HAP-1 (cell line): ENCODE measurements at regions not wholly inside any gene's neighbourhood (a gene's known extent, or its start where the extent isn't known, plus 50 kb on each side); places are given as distances from the start of the nearest gene placed in this dataset.
"Not testable (repeated sequence)": the region's sequence is repeated elsewhere in the genome, so short reads cannot be mapped to it uniquely, and the experiment has no call there.

ENCODE experiments used
- DNase-seq, 2 experiments: peaks; one replicate each; pipeline ENCODE4 v3.0.0-alpha.2; 2016 to 2020; ENCODE audit warnings: low spot score in 2 of 2
- H3K27me3 ChIP-seq: fragments of 250-450 bp; sonication (Bioruptor Pico); 2 replicates; pipeline ENCODE4 v1.5.1; 2020; ENCODE audit warnings: low read depth, mild to moderate bottlenecking, moderate library complexity
- H3K36me3 ChIP-seq: fragments of 250-450 bp; sonication (Bioruptor Pico); replicated peaks from 2 replicates; pipeline ENCODE4 v1.5.1; 2020; ENCODE audit warnings: mild to moderate bottlenecking
- H3K4me1 ChIP-seq: fragments of 250-450 bp; sonication (Bioruptor Pico); 2 replicates; pipeline ENCODE4 v1.5.1; 2020; ENCODE audit warnings: mild to moderate bottlenecking
- H3K4me3 ChIP-seq: fragments of 250-450 bp; sonication (Bioruptor Pico); 2 replicates; pipeline ENCODE4 v1.5.1; 2020; ENCODE audit warnings: mild to moderate bottlenecking, moderate library complexity
- H3K9me3 ChIP-seq: fragments of 250-450 bp; sonication (Bioruptor Pico); 2 replicates; pipeline ENCODE4 v1.5.1; 2020; ENCODE audit warnings: mild to moderate bottlenecking, moderate library complexity
- in situ Hi-C: fragments of 300-500 bp; cut with MboI; formaldehyde crosslinking; loops from 3 replicates; pipeline ENCODE4 v1.14.3; 2020; ENCODE audit warnings: low sequenced_read_pairs, inconsistent platforms, mixed read lengths

- DNase-seq = no peak
- in situ Hi-C loops = no loop called here
These were observed 390.2 kb downstream of the UTRN start for GRCh38 chr6:144675231-144675861.

GRCh38 chr6:144676310-144676709 lies 391.2 kb downstream of the UTRN start:
- H3K4me1 ChIP-seq, DNase-seq, H3K9me3 ChIP-seq, H3K27me3 ChIP-seq, H3K4me3 ChIP-seq, in situ Hi-C loops: not testable (repeated sequence)
- peaks cover 19% of the 10 kb centered on the region for H3K36me3 ChIP-seq

More at GRCh38 chr6:144675231-144675861, 390.2 kb downstream of the UTRN start:
- peaks cover 14% of the 10 kb centered on the region for H3K36me3 ChIP-seq
- H3K4me3 ChIP-seq = no peak overlapping the region
- H3K4me1 ChIP-seq = no peaks in the 10 kb centered on the region
- peaks cover 8% of the 10 kb centered on the region for H3K9me3 ChIP-seq
- H3K27me3 ChIP-seq = no peaks in the 10 kb centered on the region

- H3K4me3 ChIP-seq, H3K9me3 ChIP-seq, DNase-seq, H3K27me3 ChIP-seq, H3K4me1 ChIP-seq, in situ Hi-C loops: not testable (repeated sequence)
- H3K36me3 ChIP-seq = peaks cover 19% of the 10 kb centered on the region
These were observed 392.1 kb downstream of the UTRN start for GRCh38 chr6:144677263-144677662.

GRCh38 chr6:144678844-144679243 lies 393.7 kb downstream of the UTRN start:
- DNase-seq = no peak
- no peaks in the 10 kb centered on the region for H3K9me3 ChIP-seq
- no peak overlapping the region for H3K4me3 ChIP-seq
- in situ Hi-C loops = no loop called here
- peaks cover 18% of the 10 kb centered on the region for H3K36me3 ChIP-seq
- no peaks in the 10 kb centered on the region for H3K27me3 ChIP-seq
- H3K4me1 ChIP-seq = no peaks in the 10 kb centered on the region

DNA sequence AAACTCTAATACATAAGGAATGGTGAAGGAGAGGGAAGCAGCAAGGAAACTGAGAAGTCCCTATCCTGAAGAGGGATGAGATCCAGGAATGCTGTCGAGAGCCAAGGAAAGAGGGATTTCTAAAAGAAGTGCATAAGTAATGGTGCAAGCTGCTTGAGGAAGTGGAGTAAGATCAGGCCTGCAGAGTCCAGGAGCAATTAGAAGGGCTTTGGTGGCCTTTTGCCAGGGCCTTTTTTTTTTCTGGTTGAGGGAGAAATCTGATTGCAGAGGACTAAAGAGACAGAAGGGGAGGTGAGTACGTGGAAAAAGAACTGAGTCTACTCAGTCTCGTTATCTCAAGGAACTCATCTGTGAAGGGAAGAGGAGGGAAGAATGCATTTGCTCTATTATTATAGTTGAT lies 396.2 kb downstream of the UTRN start:
- Histone ChIP-seq H3K4me3 (no peak overlapping the region), H3K9me3 (no peaks in the 10 kb centered on the region), H3K36me3 (peaks cover 29% of the 10 kb centered on the region), H3K27me3 (no peaks in the 10 kb centered on the region), H3K4me1 (no peaks in the 10 kb centered on the region)
- no peak for DNase-seq
- in situ Hi-C loops = no loop called here

DNA sequence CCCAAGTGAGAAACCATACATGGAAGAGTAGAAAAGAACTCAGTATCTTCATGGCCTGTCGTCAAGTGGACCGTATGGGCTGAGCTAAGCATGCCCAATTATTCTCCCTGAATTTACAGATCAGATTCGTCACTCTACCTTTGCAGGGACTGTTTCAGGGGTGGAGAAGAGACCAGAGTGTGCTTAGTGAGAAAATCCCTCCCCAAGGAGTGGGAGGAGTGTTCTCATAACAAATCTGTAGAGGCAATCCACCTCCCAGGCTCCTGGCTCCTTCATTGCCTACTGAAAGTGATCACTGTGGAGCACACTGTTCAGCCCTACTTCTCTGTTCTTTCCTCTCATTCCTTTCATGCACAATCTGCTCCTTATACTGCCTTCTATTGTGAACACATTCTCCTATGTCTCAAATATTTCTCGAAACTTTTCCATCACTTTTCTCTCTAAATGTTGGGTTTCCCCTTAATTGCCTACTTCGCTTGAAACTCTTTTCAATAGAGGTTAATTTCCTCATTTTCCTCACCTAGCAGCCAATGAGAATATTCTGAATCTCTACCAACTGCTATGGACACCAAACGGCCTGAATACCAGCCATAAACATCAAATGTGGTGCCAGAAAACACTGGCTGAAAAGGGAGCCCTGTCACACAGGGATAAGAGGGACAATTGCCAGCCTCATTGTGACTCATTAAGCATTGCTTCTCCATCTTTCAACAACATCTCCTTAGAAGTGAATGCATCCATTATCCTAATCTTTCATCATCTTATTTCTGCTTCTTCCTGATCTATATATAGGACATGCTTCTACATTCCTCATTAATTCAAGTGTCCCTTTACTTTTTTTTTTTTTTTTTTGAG lies 398.3 kb downstream of the UTRN start:
- Histone ChIP-seq H3K36me3 (peaks cover 29% of the 10 kb centered on the region), H3K4me1 (peaks cover 4% of the 10 kb centered on the region; the same call in 1 of the 2 replicates), H3K27me3 (no peaks in the 10 kb centered on the region), H3K9me3 (peaks cover 2% of the 10 kb centered on the region; the same call in 1 of the 2 replicates), H3K4me3 (no peak overlapping the region)
- in situ Hi-C loops = no loop called here
- DNase-seq = no peak

GRCh38 chr6:144688713-144689112 lies 403.6 kb downstream of the UTRN start:
- no peak overlapping the region for H3K4me3 ChIP-seq
- in situ Hi-C loops = no loop called here

GRCh38 chr6:144689503-144690040 lies 404.4 kb downstream of the UTRN start:
- peaks cover 13% of the 10 kb centered on the region for H3K36me3 ChIP-seq
- H3K9me3 ChIP-seq = peaks cover 2% of the 10 kb centered on the region; the same call in 1 of the 2 replicates
- in situ Hi-C loops = no loop called here
- no peak overlapping the region for H3K4me3 ChIP-seq
- no peaks in the 10 kb centered on the region for H3K27me3 ChIP-seq
- peaks cover 4% of the 10 kb centered on the region; the same call in 1 of the 2 replicates for H3K4me1 ChIP-seq
- DNase-seq = no peak

More at GRCh38 chr6:144688713-144689112, 403.6 kb downstream of the UTRN start:
- peaks cover 2% of the 10 kb centered on the region; the same call in 1 of the 2 replicates for H3K9me3 ChIP-seq
- peaks cover 4% of the 10 kb centered on the region; the same call in 1 of the 2 replicates for H3K4me1 ChIP-seq
- H3K27me3 ChIP-seq = no peaks in the 10 kb centered on the region
- no peak for DNase-seq
- H3K36me3 ChIP-seq = peaks cover 18% of the 10 kb centered on the region

DNA sequence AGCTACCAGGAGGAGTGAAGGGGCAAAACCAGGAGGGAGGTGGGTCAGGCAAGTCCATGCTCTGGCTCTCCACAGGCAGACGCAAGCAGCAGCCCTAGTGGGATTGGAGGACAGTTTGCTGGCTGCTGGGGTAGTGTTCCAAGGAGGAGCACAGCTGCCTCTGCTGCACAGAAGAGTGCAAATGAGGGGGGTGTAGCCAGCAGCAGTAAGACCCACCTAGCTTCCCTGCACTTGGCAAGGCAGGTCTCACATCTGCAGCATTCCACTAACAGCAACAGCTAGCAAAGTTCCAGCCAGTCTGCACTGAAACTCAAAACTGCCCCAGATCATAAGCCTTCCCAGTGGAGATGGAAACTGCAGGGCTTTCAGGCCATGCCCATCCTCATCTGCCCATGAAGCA lies 405.0 kb downstream of the UTRN start:
- H3K4me3 ChIP-seq = no peak overlapping the region
- H3K9me3 ChIP-seq = peaks cover 2% of the 10 kb centered on the region; the same call in 1 of the 2 replicates
- H3K4me1 ChIP-seq = peaks cover 8% of the 10 kb centered on the region
- in situ Hi-C loops = no loop called here
- H3K27me3 ChIP-seq = no peaks in the 10 kb centered on the region
- DNase-seq = no peak
- peaks cover 8% of the 10 kb centered on the region for H3K36me3 ChIP-seq

DNA sequence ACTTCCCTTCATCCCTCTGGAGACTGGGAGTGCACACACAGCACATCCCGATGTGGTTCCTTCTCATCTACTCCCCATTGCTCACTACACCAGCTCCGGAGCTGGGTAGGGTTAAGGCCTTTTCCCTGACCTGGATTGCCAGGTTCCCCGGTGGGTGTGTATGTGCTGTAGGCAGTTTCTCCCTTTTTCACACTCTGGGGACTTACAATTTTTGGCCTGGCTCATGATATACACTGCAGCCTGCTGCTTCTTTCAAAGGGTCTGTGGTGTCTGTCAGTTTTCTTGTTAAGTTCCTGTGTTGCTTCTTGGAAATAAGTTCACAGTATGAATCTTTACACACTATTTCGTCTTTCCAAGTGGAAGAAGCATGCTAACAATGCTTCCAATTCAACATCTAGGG lies 405.5 kb downstream of the UTRN start:
- Histone ChIP-seq H3K27me3 (no peaks in the 10 kb centered on the region), H3K9me3 (peaks cover 2% of the 10 kb centered on the region; the same call in 1 of the 2 replicates), H3K4me1 (peaks cover 13% of the 10 kb centered on the region), H3K36me3 (peaks cover 4% of the 10 kb centered on the region; the same call in 1 of the 2 replicates), H3K4me3 (no peak overlapping the region)
- no peak for DNase-seq
- in situ Hi-C loops = no loop called here

GRCh38 chr6:144692050-144692449 lies 406.9 kb downstream of the UTRN start:
- H3K9me3 ChIP-seq, in situ Hi-C loops, H3K4me3 ChIP-seq, DNase-seq, H3K36me3 ChIP-seq, H3K27me3 ChIP-seq: not testable (repeated sequence)
- peaks cover 25% of the 10 kb centered on the region for H3K4me1 ChIP-seq

- Histone ChIP-seq H3K4me1 (peaks cover 25% of the 10 kb centered on the region), H3K27me3 (no peaks in the 10 kb centered on the region), H3K36me3 (peaks cover 4% of the 10 kb centered on the region; the same call in 1 of the 2 replicates), H3K9me3 (no peaks in the 10 kb centered on the region), H3K4me3 (no peak overlapping the region)
- DNase-seq = no peak
- in situ Hi-C loops = no loop called here
These were observed 410.9 kb downstream of the UTRN start for GRCh38 chr6:144695858-144696533.

DNA sequence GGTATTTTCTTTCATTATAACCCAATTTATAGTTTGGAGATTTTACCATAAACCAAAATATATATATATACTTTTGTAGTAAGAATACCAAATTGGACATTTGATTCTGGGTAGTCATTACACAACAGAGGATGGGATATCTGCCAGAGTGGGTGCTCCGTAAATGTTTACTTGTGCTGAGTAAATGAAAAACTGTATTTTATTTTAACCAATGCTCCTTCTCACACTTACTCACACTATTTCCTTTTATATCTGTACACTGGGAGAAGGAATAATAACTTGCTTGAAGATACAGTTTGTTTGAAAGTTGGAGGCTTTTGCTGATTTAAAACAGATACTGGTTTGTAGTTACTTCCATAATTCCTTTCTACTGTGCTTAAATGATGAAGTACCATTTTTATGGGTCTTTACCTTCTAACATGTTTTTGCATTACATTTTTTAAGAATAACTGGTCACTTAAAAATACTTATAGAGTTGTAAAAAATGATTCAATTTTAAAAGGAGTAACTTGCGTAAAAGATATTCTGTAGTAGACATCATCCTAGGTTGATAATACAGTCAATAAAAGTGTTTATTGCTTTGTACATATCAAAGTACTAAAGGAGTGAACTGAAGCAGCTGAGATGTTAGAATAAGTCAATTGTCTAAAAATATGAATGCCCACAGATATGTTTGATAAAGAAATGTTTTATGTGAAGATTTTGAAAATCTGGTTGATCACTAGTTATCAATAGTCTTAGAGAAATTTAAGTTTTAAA lies 411.7 kb downstream of the UTRN start:
- in situ Hi-C loops = no loop called here
- H3K36me3 ChIP-seq = peaks cover 7% of the 10 kb centered on the region; the same call in 1 of the 2 replicates
- no peaks in the 10 kb centered on the region for H3K27me3 ChIP-seq
- H3K9me3 ChIP-seq = no peaks in the 10 kb centered on the region
- no peak overlapping the region for H3K4me3 ChIP-seq
- peaks cover 25% of the 10 kb centered on the region for H3K4me1 ChIP-seq
- no peak for DNase-seq
